GM10248 (cell line): ENCODE measurements at regions not wholly inside any gene's neighbourhood (a gene's known extent, or its start where the extent isn't known, plus 50 kb on each side); places are given as distances from the start of the nearest gene placed in this dataset.

Source experiments
- CTCF ChIA-PET: fragments of 300-600 bp; sonication (Branson Sonifier 250); formaldehyde crosslinking; extraction: SDS; loops from one replicate; lab custom pipeline; 2021; ENCODE audit warnings: antibody characterized with exemption; lab: Yijun Ruan, JAX
- POLR2A ChIA-PET: fragments of 350-650 bp; sonication (Branson Sonifier 250); formaldehyde crosslinking; extraction: SDS; loops from one replicate; lab custom pipeline; 2020; ENCODE audit warnings: antibody characterized with exemption; lab: Yijun Ruan, JAX
- DNase-seq: peaks from one replicate; pipeline ENCODE4 v3.0.0; 2012; ENCODE audit errors: extremely low spot score
- TF ChIP-seq, protein P1 (sequence below): IDR thresholded peaks from 2 replicates; pipeline ENCODE4 v1.5.1; 2012; ENCODE audit warnings: mild to moderate bottlenecking, low read depth; ENCODE audit errors: extremely low read depth, missing control alignments, control extremely low read depth

GRCh38 chr3:187520027-187520945, 149.9 kb downstream of the SST start:
- ChIA-PET CTCF (interaction anchor here (0.7 to 1.0 kb wide), 2 partner anchors 18 to 100 kb away, joined by 3 read pairs; no protein-coding TSS in a partner anchor), POLR2A (no interaction called here)
- no peak for DNase-seq
- TF ChIP-seq, protein P1, sequence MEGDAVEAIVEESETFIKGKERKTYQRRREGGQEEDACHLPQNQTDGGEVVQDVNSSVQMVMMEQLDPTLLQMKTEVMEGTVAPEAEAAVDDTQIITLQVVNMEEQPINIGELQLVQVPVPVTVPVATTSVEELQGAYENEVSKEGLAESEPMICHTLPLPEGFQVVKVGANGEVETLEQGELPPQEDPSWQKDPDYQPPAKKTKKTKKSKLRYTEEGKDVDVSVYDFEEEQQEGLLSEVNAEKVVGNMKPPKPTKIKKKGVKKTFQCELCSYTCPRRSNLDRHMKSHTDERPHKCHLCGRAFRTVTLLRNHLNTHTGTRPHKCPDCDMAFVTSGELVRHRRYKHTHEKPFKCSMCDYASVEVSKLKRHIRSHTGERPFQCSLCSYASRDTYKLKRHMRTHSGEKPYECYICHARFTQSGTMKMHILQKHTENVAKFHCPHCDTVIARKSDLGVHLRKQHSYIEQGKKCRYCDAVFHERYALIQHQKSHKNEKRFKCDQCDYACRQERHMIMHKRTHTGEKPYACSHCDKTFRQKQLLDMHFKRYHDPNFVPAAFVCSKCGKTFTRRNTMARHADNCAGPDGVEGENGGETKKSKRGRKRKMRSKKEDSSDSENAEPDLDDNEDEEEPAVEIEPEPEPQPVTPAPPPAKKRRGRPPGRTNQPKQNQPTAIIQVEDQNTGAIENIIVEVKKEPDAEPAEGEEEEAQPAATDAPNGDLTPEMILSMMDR: no peak

DNA sequence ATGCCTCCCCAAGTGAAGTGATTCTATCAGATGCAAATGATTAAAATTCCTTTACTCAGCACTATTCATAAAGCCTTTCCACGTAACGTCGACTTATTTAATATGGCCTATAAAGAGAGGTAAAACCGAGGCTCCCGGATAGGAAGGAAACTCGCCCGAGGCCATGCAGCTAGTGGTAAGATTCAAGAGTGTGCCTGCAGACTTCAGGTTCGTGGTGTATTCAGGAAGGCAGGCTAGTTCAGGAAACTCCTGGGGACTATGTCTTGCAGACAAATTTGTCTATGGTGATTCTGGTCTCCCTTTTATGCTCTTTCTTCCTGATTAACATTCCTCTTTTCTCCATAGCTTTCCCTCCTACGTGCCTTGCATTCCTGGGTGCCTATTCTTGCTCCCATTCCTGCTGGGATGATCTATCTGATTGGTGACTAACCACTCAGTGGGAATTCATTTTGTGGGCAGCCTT, 150.7 kb downstream of the SST start:
- ChIA-PET CTCF (interaction anchor here (0.7 kb wide), 1 partner anchor 100 kb away, joined by 3 read pairs; no protein-coding TSS in a partner anchor), POLR2A (no interaction called here)
- DNase-seq: no peak
- TF ChIP-seq, protein P1: no peak

DNA sequence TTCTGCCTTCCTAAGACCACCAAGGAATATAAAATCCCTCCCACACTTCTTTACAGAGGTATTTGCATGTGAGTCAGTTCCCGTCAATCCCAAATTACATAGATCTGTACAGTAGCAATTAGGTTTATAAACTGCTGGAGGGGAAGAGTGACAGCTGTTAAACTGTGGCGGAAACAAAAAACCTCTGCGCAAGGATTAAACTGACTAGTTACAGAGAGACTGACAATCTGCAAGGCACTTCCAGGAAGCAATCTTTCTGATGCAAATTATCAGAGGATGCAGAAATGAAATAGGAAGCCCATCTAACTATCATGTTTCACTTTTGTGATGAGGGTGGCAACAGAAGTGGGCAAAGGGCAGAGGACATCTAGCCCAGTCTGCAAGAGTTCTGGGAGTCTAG, 150.4 kb downstream of the RTP4 start:
- DNase-seq: no peak
- POLR2A ChIA-PET: no interaction called here
- TF ChIP-seq, protein P1: no peak
- CTCF ChIA-PET: no interaction called here

- TF ChIP-seq, protein P1: no peak
- DNase-seq: no peak
- POLR2A ChIA-PET: no interaction called here
- CTCF ChIA-PET: no interaction called here
These were observed 150.0 kb downstream of the RTP4 start for GRCh38 chr3:187518207-187518606.

- POLR2A ChIA-PET: no interaction called here
- no peak for DNase-seq
- TF ChIP-seq, protein P1: no peak
- CTCF ChIA-PET: interaction anchor here (1.4 kb wide), 1 partner anchor 15 kb away, joined by 3 read pairs; no protein-coding TSS in a partner anchor
These were observed 148.4 kb downstream of the RTP4 start for GRCh38 chr3:187516446-187517185.

DNA sequence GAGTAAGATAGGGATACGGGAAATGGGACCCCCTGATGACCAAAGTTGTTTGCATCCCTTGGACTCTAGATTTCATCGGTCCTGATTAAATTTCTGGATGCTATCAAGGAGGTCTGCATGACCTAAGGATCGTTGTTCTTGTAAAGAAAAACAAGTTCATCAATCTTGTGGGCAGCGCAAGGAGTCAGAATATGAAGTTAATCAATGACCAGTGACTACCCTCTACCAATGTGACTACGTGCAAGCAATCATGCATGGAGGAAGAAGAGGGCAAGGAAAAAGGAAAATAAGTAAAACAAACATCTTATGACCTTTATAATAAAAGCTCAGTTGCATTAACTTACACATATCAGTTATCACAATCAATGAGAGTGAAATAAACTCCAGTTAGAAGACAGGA, 139.7 kb downstream of the RTP4 start:
- POLR2A ChIA-PET: no interaction called here
- CTCF ChIA-PET: no interaction called here
- TF ChIP-seq, protein P1: no peak
- DNase-seq: no peak
